HG03097 (cell line): ENCODE measurements at regions not wholly inside any gene's neighbourhood (a gene's known extent, or its start where the extent isn't known, plus 50 kb on each side); places are given as distances from the start of the nearest gene placed in this dataset.
"Not testable (repeated sequence)": the region's sequence is repeated elsewhere in the genome, so short reads cannot be mapped to it uniquely, and the experiment has no call there.

Experiments used
- ATAC-seq: cut with Tn5 transposase; IDR thresholded peaks from one replicate; pipeline ENCODE4 v1.9.1; 2021; ENCODE audit not compliant: unreplicated experiment, low FRiP score

GRCh38 chr6:144390886-144391285, 105.8 kb downstream of the UTRN start:
- no peak for ATAC-seq

- ATAC-seq = no peak
These were observed 107.4 kb downstream of the UTRN start for GRCh38 chr6:144392536-144392935.

GRCh38 chr6:144394210-144394609, 109.1 kb downstream of the UTRN start:
- no peak for ATAC-seq

- no peak for ATAC-seq
These were observed 109.9 kb downstream of the UTRN start for GRCh38 chr6:144395014-144395413.

- no peak for ATAC-seq
These were observed 110.7 kb downstream of the UTRN start for GRCh38 chr6:144395826-144396225.

- no peak for ATAC-seq
These were observed 112.0 kb downstream of the UTRN start for GRCh38 chr6:144397141-144397540.

GRCh38 chr6:144400321-144400720, 115.2 kb downstream of the UTRN start:
- no peak for ATAC-seq

GRCh38 chr6:144401736-144402733, 116.9 kb downstream of the UTRN start:
- no peak for ATAC-seq

GRCh38 chr6:144402750-144403149, 117.6 kb downstream of the UTRN start:
- no peak for ATAC-seq

GRCh38 chr6:144405163-144405562, 120.0 kb downstream of the UTRN start:
- ATAC-seq = no peak

- no peak for ATAC-seq
These were observed 121.7 kb downstream of the UTRN start for GRCh38 chr6:144406796-144407195.

GRCh38 chr6:144408161-144408560, 123.0 kb downstream of the UTRN start:
- ATAC-seq = no peak

GRCh38 chr6:144410059-144410458, 124.9 kb downstream of the UTRN start:
- ATAC-seq = no peak

- not testable (repeated sequence) for ATAC-seq
These were observed 125.4 kb downstream of the UTRN start for GRCh38 chr6:144410574-144410973.

GRCh38 chr6:144411531-144412165, 126.5 kb downstream of the UTRN start:
- ATAC-seq = peak; percentile 57

GRCh38 chr6:144413418-144413817, 128.3 kb downstream of the UTRN start:
- no peak for ATAC-seq

- ATAC-seq = no peak
These were observed 129.9 kb downstream of the UTRN start for GRCh38 chr6:144415014-144415413.

GRCh38 chr6:144415835-144416237, 130.7 kb downstream of the UTRN start:
- ATAC-seq = no peak

GRCh38 chr6:144416244-144416643, 131.1 kb downstream of the UTRN start:
- ATAC-seq = no peak

- no peak for ATAC-seq
These were observed 131.6 kb downstream of the UTRN start for GRCh38 chr6:144416773-144417172.

GRCh38 chr6:144417681-144418080, 132.5 kb downstream of the UTRN start:
- no peak for ATAC-seq
